Keratinocyte (primary cell): ENCODE measurements at regions not wholly inside any gene's neighbourhood (a gene's known extent, or its start where the extent isn't known, plus 50 kb on each side); places are given as distances from the start of the nearest gene placed in this dataset.

Experiments used
- DNase-seq: peaks from one replicate; pipeline ENCODE4 v3.0.0-alpha.2; 2011; ENCODE audit warnings: low read depth, missing footprints, low spot score
- FAIRE-seq: peaks from 2 replicates; lab custom pipeline; 2011; peaks lifted over from hg19 to GRCh38; lab: Jason Lieb, UNC
- H2AFZ ChIP-seq: 2 replicates; pipeline ENCODE4 v1.6.0; 2012; ENCODE audit warnings: low read length, control low read depth, inconsistent platforms; ENCODE audit not compliant: control insufficient read depth
- H3K27ac ChIP-seq: 2 replicates; pipeline ENCODE4 v1.5.1; 2011; ENCODE audit warnings: low read length; ENCODE audit not compliant: control insufficient read depth, insufficient read depth
- H3K27me3 ChIP-seq: 3 replicates; pipeline ENCODE4 v1.6.0; 2011; ENCODE audit warnings: low read length; ENCODE audit not compliant: control insufficient read depth, insufficient read depth; ENCODE audit errors: extremely low read depth
- H3K36me3 ChIP-seq, 2 experiments: 2 replicates in 1 of 2; 3 replicates in 1 of 2; pipeline ENCODE4 v1.5.1; 2011; ENCODE audit warnings: low read length in 2 of 2, mild to moderate bottlenecking in 1 of 2; ENCODE audit not compliant: control insufficient read depth in 2 of 2, insufficient read depth in 2 of 2; ENCODE audit errors: extremely low read depth in 1 of 2
- H3K4me1 ChIP-seq: 3 replicates; pipeline ENCODE4 v1.5.1; 2011; ENCODE audit warnings: low read length; ENCODE audit not compliant: control insufficient read depth, insufficient read depth; ENCODE audit errors: extremely low read depth
- H3K4me2 ChIP-seq: 3 replicates; pipeline ENCODE4 v1.6.0; 2011; ENCODE audit warnings: low read depth, low read length; ENCODE audit not compliant: control insufficient read depth, insufficient read depth; ENCODE audit errors: extremely low read depth
- H3K4me3 ChIP-seq, 3 experiments: fragments of 200-600 bp in 1 of 3; sonication (generic) in 1 of 3; 2 replicates in 2 of 3; 3 replicates in 1 of 3; pipeline ENCODE4 v1.5.1; 2011 to 2016; ENCODE audit warnings: low read length in 3 of 3, mild to moderate bottlenecking in 3 of 3, control low read depth in 2 of 3, inconsistent platforms in 1 of 3, low read depth in 1 of 3, mixed read lengths in 1 of 3, mixed run types in 1 of 3, moderate library complexity in 1 of 3; ENCODE audit not compliant: control insufficient read depth in 2 of 3, insufficient read depth in 2 of 3; ENCODE audit errors: extremely low read depth in 1 of 3
- H3K79me2 ChIP-seq: 2 replicates; pipeline ENCODE4 v1.6.0; 2012; ENCODE audit warnings: low read length; ENCODE audit not compliant: control insufficient read depth, insufficient read depth
- H3K9ac ChIP-seq: 3 replicates; pipeline ENCODE4 v1.6.0; 2011; ENCODE audit warnings: low read length; ENCODE audit not compliant: control insufficient read depth, insufficient read depth; ENCODE audit errors: extremely low read depth
- H3K9me1 ChIP-seq: 3 replicates; pipeline ENCODE4 v1.6.0; 2011; ENCODE audit warnings: low read length; ENCODE audit not compliant: control insufficient read depth, insufficient read depth; ENCODE audit errors: extremely low read depth
- H3K9me3 ChIP-seq: 2 replicates; pipeline ENCODE4 v1.5.1; 2012; ENCODE audit warnings: low read depth, low read length; ENCODE audit not compliant: control insufficient read depth
- H4K20me1 ChIP-seq: 3 replicates; pipeline ENCODE4 v1.6.0; 2011; ENCODE audit warnings: low read length; ENCODE audit not compliant: control insufficient read depth, insufficient read depth; ENCODE audit errors: extremely low read depth
- EZH2 ChIP-seq: IDR thresholded peaks from one replicate; pipeline ENCODE4 v1.6.1; 2012; ENCODE audit warnings: inconsistent platforms, mild to moderate bottlenecking, low read length, moderate library complexity
- dilution Hi-C: fragments of 300-500 bp; cut with MboI; formaldehyde crosslinking; loops from one replicate; pipeline ENCODE4 v1.7.0; 2020; ENCODE audit warnings: low sequenced_read_pairs; ENCODE audit not compliant: extremely low pct_ligation_motif_present
- TF ChIP-seq, protein P1 (sequence below), 3 experiments: IDR thresholded peaks in 1 of 3; conservative IDR thresholded peaks in 1 of 3; optimal IDR thresholded peaks in 1 of 3; 2 replicates in 2 of 3; 3 replicates in 1 of 3; pipeline versions ENCODE3 to v1.5.1; 2011; ENCODE audit warnings: low read length in 3 of 3, mild to moderate bottlenecking in 3 of 3, moderate library complexity in 2 of 3, control low read depth in 1 of 3, inconsistent platforms in 1 of 3; ENCODE audit not compliant: insufficient read depth in 2 of 3; ENCODE audit errors: extremely low read depth in 1 of 3

DNA sequence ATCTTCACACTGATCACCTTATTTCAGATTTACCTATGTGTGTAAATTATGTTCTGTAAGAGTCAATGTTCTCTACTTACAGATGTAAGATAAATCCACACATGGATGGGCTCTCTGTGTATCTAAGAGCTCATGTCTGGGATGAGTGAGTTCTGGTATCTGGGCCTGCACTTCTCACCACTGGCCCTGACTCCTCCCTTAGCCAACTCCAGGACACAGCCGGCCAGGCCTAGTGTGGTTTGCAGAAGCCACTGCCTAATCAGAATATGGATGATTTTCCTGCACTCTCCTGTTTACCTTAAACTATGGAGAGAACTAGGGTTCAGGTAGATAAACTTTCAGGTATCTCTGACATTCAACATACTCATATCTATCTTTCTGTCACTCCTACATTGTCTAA lies 1284.8 kb downstream of the TMEM121 start:
- H2AFZ ChIP-seq: no peak overlapping the region
- H3K27ac ChIP-seq: no peak overlapping the region
- no peak for FAIRE-seq
- DNase-seq: no peak
- no peaks in the 10 kb centered on the region for H3K4me1 ChIP-seq
- no peaks in the 10 kb centered on the region for H4K20me1 ChIP-seq
- no peak overlapping the region for H3K4me2 ChIP-seq
- H3K36me3 ChIP-seq: no peaks in the 10 kb centered on the region
- dilution Hi-C loops: no loop called here
- H3K4me3 ChIP-seq: no peak overlapping the region
- no peaks in the 10 kb centered on the region for H3K79me2 ChIP-seq
- TF ChIP-seq, protein P1, sequence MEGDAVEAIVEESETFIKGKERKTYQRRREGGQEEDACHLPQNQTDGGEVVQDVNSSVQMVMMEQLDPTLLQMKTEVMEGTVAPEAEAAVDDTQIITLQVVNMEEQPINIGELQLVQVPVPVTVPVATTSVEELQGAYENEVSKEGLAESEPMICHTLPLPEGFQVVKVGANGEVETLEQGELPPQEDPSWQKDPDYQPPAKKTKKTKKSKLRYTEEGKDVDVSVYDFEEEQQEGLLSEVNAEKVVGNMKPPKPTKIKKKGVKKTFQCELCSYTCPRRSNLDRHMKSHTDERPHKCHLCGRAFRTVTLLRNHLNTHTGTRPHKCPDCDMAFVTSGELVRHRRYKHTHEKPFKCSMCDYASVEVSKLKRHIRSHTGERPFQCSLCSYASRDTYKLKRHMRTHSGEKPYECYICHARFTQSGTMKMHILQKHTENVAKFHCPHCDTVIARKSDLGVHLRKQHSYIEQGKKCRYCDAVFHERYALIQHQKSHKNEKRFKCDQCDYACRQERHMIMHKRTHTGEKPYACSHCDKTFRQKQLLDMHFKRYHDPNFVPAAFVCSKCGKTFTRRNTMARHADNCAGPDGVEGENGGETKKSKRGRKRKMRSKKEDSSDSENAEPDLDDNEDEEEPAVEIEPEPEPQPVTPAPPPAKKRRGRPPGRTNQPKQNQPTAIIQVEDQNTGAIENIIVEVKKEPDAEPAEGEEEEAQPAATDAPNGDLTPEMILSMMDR (optimal IDR thresholded peaks at IDR 0.05 in 1 of 3, IDR thresholded peaks at IDR 0.05 in 1 of 3, conservative IDR thresholded peaks at IDR 0.05 in 1 of 3; ENCODE audit: extremely low read depth in 1 of 3, insufficient read depth in 2 of 3, low read length in 3 of 3): no peak
- no peak for TF ChIP-seq EZH2
- H3K9ac ChIP-seq: no peak overlapping the region
- H3K27me3 ChIP-seq: no peaks in the 10 kb centered on the region
- no peaks in the 10 kb centered on the region for H3K9me3 ChIP-seq
- no peaks in the 10 kb centered on the region for H3K9me1 ChIP-seq

DNA sequence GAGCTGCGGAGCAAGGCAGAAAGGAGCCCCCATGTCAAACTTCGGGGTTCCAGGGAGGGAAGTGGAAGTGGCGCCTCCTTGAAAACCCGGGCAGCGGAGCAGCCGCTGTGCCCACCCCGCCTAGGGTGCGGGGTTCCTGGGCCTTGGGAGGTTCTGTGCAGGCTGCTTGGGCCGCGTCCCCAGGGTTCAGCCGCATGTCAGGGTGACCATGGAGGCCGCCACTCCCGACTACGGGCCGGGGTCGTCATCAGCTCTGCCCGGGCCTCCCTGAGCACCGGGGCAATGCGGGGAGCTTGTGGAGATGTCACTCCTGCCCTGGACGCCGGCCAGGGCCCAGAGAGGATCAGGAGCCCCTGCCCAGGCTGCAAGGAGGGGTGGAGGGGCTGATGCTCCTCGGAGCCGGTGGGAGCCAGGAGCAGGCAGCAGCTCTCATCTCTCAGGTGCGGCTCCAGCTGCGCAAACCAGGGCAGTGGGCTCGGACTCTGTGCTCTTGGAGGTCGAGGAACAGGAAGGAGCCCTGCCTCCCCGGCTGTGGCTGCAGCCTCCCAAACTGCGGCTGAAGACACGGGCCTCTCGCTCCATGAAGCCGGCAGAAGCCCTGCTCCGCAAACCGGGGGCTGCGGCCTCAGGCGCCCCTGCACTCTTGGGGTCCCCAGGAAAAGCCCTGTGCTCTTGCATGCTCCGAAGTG lies 1286.5 kb downstream of the TMEM121 start:
- Histone ChIP-seq H3K36me3 (no peaks in the 10 kb centered on the region), H3K4me2 (no peak overlapping the region), H3K27me3 (no peaks in the 10 kb centered on the region), H3K4me3 (no peak overlapping the region), H2AFZ (no peak overlapping the region), H3K4me1 (no peaks in the 10 kb centered on the region), H3K9me3 (no peaks in the 10 kb centered on the region), H3K27ac (no peak overlapping the region), H3K79me2 (no peaks in the 10 kb centered on the region), H4K20me1 (no peaks in the 10 kb centered on the region), H3K9ac (no peak overlapping the region), H3K9me1 (no peaks in the 10 kb centered on the region)
- DNase-seq: no peak
- dilution Hi-C loops: no loop called here
- TF ChIP-seq EZH2: no peak
- TF ChIP-seq, protein P1 (optimal IDR thresholded peaks at IDR 0.05 in 1 of 3, IDR thresholded peaks at IDR 0.05 in 1 of 3, conservative IDR thresholded peaks at IDR 0.05 in 1 of 3; ENCODE audit: extremely low read depth in 1 of 3, insufficient read depth in 2 of 3, low read length in 3 of 3): no peak
- FAIRE-seq: no peak
